ENCODE measurements at regions not wholly inside any gene's neighbourhood (a gene's known extent, or its start where the extent isn't known, plus 50 kb on each side); places are given as distances from the start of the nearest gene placed in this dataset.

- no peak overlapping the region for H3K9ac ChIP-seq (ENCODE audit: insufficient read depth in 1 of 2, low read depth in 2 of 2, low read length in 2 of 2)
- FAIRE-seq (no peak), DNase-seq (ENCODE audit: extremely low read depth in 1 of 4, low spot score in 3 of 4) (no peak), ATAC-seq (no peak)
- no peak overlapping the region for H3K4me3 ChIP-seq
- H3K9me1 ChIP-seq (ENCODE audit: control insufficient read depth, insufficient read depth, low read length) = no peaks in the 10 kb centered on the region
- H3K36me3 ChIP-seq (ENCODE audit: control insufficient read depth, insufficient read depth, low read length) = no peaks in the 10 kb centered on the region
- no peak overlapping the region for H3K4me2 ChIP-seq (ENCODE audit: insufficient read depth, low read length)
- TF ChIP-seq ADNP (tag; IDR thresholded peaks at IDR 0.05) (no peak), ZNF277 (CRISPR knock-in tag; IDR thresholded peaks at IDR 0.05; ENCODE audit: borderline replicate concordance) (no peak), ZNF764 (CRISPR knock-in tag; IDR thresholded peaks at IDR 0.05; ENCODE audit: low read depth) (no peak), ZNF134 (CRISPR knock-in tag; conservative IDR thresholded peaks at IDR 0.05) (no peak), ZNF717 (CRISPR knock-in tag; IDR thresholded peaks at IDR 0.05) (no peak), ZC3H8 (IDR thresholded peaks at IDR 0.05) (no peak), MYBL2 (IDR thresholded peaks at IDR 0.05; ENCODE audit: low read depth) (no peak), MYBL2 (CRISPR knock-in tag; IDR thresholded peaks at IDR 0.05; ENCODE audit: borderline replicate concordance) (no peak), ZNF121 (CRISPR knock-in tag; conservative IDR thresholded peaks at IDR 0.05) (no peak), ATF2 (CRISPR knock-in tag; IDR thresholded peaks at IDR 0.05) (no peak), ZHX1 (conservative IDR thresholded peaks at IDR 0.05; ENCODE audit: low read length) (no peak), ZNF24 (IDR thresholded peaks at IDR 0.05) (no peak), SPI1 (IDR thresholded peaks at IDR 0.05; ENCODE audit: borderline replicate concordance, low read depth, low read length) (no peak), TCF3 (CRISPR knock-in tag; IDR thresholded peaks at IDR 0.05) (no peak), E2F8 (IDR thresholded peaks at IDR 0.05; ENCODE audit: low read depth, partially characterized antibody) (no peak), NFXL1 (CRISPR knock-in tag; IDR thresholded peaks at IDR 0.05) (no peak), MAFG (tag; conservative IDR thresholded peaks at IDR 0.05) (no peak), HDAC8 (tag; IDR thresholded peaks at IDR 0.05) (no peak)
- POLR2A ChIA-PET = no interaction called here
- H3K4me1 ChIP-seq (replicated peaks in 1 of 2; ENCODE audit: control insufficient read depth in 2 of 2, insufficient read depth in 2 of 2, low read length in 2 of 2) = no peaks in the 10 kb centered on the region
- no peaks in the 10 kb centered on the region for H3K27me3 ChIP-seq (ENCODE audit: control insufficient read depth in 2 of 2, insufficient read depth in 2 of 2, low read length in 2 of 2)
- H3K79me2 ChIP-seq (ENCODE audit: control insufficient read depth, insufficient read depth, low read length) = no peaks in the 10 kb centered on the region
- no TSS peak for BruUV-seq (replicated peaks)
- CTCF ChIA-PET (ENCODE audit: low intra/inter-chr PET ratio) = no interaction called here
- intact Hi-C loops (cut with micrococcal nuclease) (no loop called here), in situ Hi-C loops (cut with MboI) (no loop called here)
- no peaks in the 10 kb centered on the region for H3K9me3 ChIP-seq (replicated peaks; ENCODE audit: control insufficient read depth, insufficient read depth, low read depth, low read length)
- no peak overlapping the region for H3K27ac ChIP-seq (ENCODE audit: extremely low read depth, low read depth, low read length)
- H4K20me1 ChIP-seq (replicated peaks; ENCODE audit: control insufficient read depth, insufficient read depth, low read length) = no peaks in the 10 kb centered on the region
- H2AFZ ChIP-seq (ENCODE audit: low read depth, low read length) = no peak overlapping the region
- WGBS (ENCODE audit: insufficient coverage, low coverage, missing lambda C conversion rate) = 0% methylated on average over 4 of the region's 4 CpGs
Measured at GRCh38 chr3:66747696-66748095, 246.9 kb upstream of the LRIG1 start.
